ENCODE measurements at regions not wholly inside any gene's neighbourhood (a gene's known extent, or its start where the extent isn't known, plus 50 kb on each side); places are given as distances from the start of the nearest gene placed in this dataset.

DNA sequence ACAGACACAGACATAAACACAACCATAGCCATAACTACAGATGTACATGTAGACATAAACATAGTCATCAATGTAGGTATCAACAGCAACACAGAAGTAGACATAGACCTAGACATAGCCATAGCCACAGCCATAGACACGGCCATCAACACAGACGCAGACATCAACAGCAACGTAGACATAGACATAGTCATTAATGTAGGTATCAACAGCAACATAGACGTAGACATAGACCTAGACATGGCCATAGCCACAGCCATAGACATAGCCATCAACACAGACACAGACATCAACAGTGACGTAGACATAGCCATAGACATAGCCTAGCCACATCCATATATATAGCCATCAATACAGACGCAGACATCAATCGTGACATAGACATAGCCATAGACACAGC lies 258.3 kb upstream of the FOXQ1 start:
- Mint-ChIP-seq H3K27ac (ENCODE audit: unreplicated experiment) (no peak overlapping the region), H3K36me3 (ENCODE audit: unreplicated experiment) (no peaks in the 10 kb centered on the region), H3K27me3 (ENCODE audit: unreplicated experiment) (peaks cover 9% of the 10 kb centered on the region), H3K4me1 (ENCODE audit: unreplicated experiment) (no peaks in the 10 kb centered on the region), H3K9me3 (ENCODE audit: unreplicated experiment) (peaks cover 8% of the 10 kb centered on the region), H3K4me3 (ENCODE audit: unreplicated experiment) (no peak overlapping the region)
- DNase-seq (ENCODE audit: extremely low spot score, unreplicated experiment), result no peak
- TF ChIP-seq CTCF (IDR thresholded peaks at IDR 0.05), result no peak

DNA sequence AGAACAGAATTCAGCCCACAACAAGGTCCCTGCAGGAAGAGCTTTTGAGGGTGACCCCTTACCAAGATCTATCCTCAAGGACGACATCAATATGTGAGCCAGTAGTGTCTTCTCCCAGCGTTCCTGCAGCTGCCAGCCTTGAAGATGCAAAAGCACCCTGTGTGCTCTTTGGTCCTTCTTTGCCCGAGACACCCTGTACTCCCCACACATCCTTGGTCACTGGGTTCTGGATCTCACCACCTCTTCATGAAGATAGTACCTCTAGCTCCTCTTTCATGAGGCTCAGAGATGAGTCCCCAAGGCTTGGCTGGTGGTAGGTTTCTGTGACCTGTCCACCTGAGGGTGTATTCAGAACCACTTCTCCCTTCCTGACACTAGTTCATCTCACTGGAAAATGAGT lies 259.6 kb upstream of the FOXQ1 start:
- H3K4me1 Mint-ChIP-seq (ENCODE audit: unreplicated experiment), result peaks cover 4% of the 10 kb centered on the region
- no peak for DNase-seq (ENCODE audit: extremely low spot score, unreplicated experiment)
- peaks cover 8% of the 10 kb centered on the region for H3K9me3 Mint-ChIP-seq (ENCODE audit: unreplicated experiment)
- H3K27me3 Mint-ChIP-seq (ENCODE audit: unreplicated experiment), result peaks cover 6% of the 10 kb centered on the region
- TF ChIP-seq CTCF (IDR thresholded peaks at IDR 0.05), result no peak
- H3K27ac Mint-ChIP-seq (ENCODE audit: unreplicated experiment), result no peak overlapping the region
- no peak overlapping the region for H3K4me3 Mint-ChIP-seq (ENCODE audit: unreplicated experiment)
- no peaks in the 10 kb centered on the region for H3K36me3 Mint-ChIP-seq (ENCODE audit: unreplicated experiment)

DNA sequence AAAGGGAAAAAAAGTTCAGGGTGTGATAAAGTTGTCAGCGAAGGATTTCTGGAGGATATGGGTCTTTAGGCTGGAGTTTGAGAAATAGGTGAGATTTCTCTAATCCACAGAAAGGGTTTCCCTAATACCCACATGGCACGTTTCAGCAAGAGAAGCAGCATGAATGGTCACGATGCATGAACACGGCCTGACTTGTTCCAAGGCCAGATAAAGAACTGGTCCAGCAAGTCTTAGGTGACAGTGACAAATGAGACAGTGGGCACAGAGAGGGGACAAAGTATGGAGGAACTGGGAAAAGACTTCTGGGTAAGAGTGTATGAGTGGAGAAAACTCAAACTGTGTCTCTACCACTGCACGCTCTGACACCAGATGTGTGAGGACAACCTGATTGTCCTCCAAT lies 262.0 kb upstream of the FOXQ1 start:
- peaks cover 3% of the 10 kb centered on the region for H3K27me3 Mint-ChIP-seq (ENCODE audit: unreplicated experiment)
- no peak for TF ChIP-seq CTCF (IDR thresholded peaks at IDR 0.05)
- H3K27ac Mint-ChIP-seq (ENCODE audit: unreplicated experiment), result no peak overlapping the region
- H3K9me3 Mint-ChIP-seq (ENCODE audit: unreplicated experiment), result peaks cover 4% of the 10 kb centered on the region
- no peak overlapping the region for H3K4me3 Mint-ChIP-seq (ENCODE audit: unreplicated experiment)
- H3K4me1 Mint-ChIP-seq (ENCODE audit: unreplicated experiment), result peaks cover 4% of the 10 kb centered on the region
- no peak for DNase-seq (ENCODE audit: extremely low spot score, unreplicated experiment)
- H3K36me3 Mint-ChIP-seq (ENCODE audit: unreplicated experiment), result no peaks in the 10 kb centered on the region

- DNase-seq (ENCODE audit: extremely low spot score, unreplicated experiment), result no peak
- Mint-ChIP-seq H3K36me3 (ENCODE audit: unreplicated experiment) (no peaks in the 10 kb centered on the region), H3K27me3 (ENCODE audit: unreplicated experiment) (peaks cover 3% of the 10 kb centered on the region), H3K27ac (ENCODE audit: unreplicated experiment) (no peak overlapping the region), H3K9me3 (ENCODE audit: unreplicated experiment) (peaks cover 4% of the 10 kb centered on the region), H3K4me3 (ENCODE audit: unreplicated experiment) (no peak overlapping the region), H3K4me1 (ENCODE audit: unreplicated experiment) (peaks cover 4% of the 10 kb centered on the region)
- no peak for TF ChIP-seq CTCF (IDR thresholded peaks at IDR 0.05)
Observed at GRCh38 chr6:1049170-1049569, 262.7 kb upstream of the FOXQ1 start.

GRCh38 chr6:1047981-1048541 lies 263.8 kb upstream of the FOXQ1 start:
- H3K4me3 Mint-ChIP-seq (ENCODE audit: unreplicated experiment), result no peak overlapping the region
- peaks cover 4% of the 10 kb centered on the region for H3K4me1 Mint-ChIP-seq (ENCODE audit: unreplicated experiment)
- no peak for DNase-seq (ENCODE audit: extremely low spot score, unreplicated experiment)
- TF ChIP-seq CTCF (IDR thresholded peaks at IDR 0.05), result no peak
- peaks cover 4% of the 10 kb centered on the region for H3K9me3 Mint-ChIP-seq (ENCODE audit: unreplicated experiment)
- H3K27me3 Mint-ChIP-seq (ENCODE audit: unreplicated experiment), result peaks cover 6% of the 10 kb centered on the region
- no peak overlapping the region for H3K27ac Mint-ChIP-seq (ENCODE audit: unreplicated experiment)
- H3K36me3 Mint-ChIP-seq (ENCODE audit: unreplicated experiment), result no peaks in the 10 kb centered on the region

Measured in osteocyte (in vitro differentiated cells).